GM10248 (cell line): ENCODE measurements at regions not wholly inside any gene's neighbourhood (a gene's known extent, or its start where the extent isn't known, plus 50 kb on each side); places are given as distances from the start of the nearest gene placed in this dataset.

ENCODE experiments used
- CTCF ChIA-PET: fragments of 300-600 bp; sonication (Branson Sonifier 250); formaldehyde crosslinking; extraction: SDS; loops from one replicate; lab custom pipeline; 2021; ENCODE audit warnings: antibody characterized with exemption; lab: Yijun Ruan, JAX
- POLR2A ChIA-PET: fragments of 350-650 bp; sonication (Branson Sonifier 250); formaldehyde crosslinking; extraction: SDS; loops from one replicate; lab custom pipeline; 2020; ENCODE audit warnings: antibody characterized with exemption; lab: Yijun Ruan, JAX
- DNase-seq: peaks from one replicate; pipeline ENCODE4 v3.0.0; 2012; ENCODE audit errors: extremely low spot score
- CTCF ChIP-seq: IDR thresholded peaks from 2 replicates; pipeline ENCODE4 v1.5.1; 2012; ENCODE audit warnings: mild to moderate bottlenecking, low read depth; ENCODE audit errors: extremely low read depth, missing control alignments, control extremely low read depth

DNA sequence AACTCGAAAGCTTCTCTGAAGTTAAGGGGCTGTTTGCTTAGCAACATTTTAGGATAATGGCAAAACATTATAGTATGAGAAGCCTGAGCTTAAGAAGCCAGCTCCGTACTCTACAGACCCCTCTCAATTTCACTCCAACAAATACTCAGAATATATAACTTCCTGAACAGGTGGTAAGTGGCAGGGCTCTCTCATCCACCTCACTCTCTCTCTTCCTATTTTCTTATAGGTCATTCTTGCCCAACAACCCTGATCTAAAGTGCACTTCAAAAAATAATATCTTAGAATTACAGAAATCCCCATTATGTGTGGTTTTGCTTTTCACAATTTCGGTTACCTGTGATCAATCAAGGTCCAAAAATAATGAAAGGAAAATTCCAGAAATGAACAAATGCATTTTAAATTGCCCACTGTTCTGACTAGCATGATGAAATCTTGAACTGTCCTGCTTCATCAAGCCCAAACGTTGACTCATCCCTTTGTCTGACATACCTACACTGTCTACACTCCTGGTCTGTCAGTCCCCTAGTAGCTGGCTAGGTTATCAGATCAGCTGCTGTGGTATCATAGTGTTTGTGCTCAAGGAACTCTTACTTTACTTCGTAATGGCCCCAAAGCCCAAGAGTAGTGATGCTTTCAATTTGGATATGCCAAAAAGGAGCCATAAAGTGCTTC lies 122.8 kb upstream of the COL5A2 start:
- no peak for TF ChIP-seq CTCF
- no peak for DNase-seq
- POLR2A ChIA-PET: no interaction called here
- CTCF ChIA-PET: no interaction called here

- DNase-seq: no peak
- ChIA-PET CTCF (interaction anchor here (1.0 kb wide), 1 partner anchor 14 kb away, joined by 3 read pairs; no protein-coding TSS in a partner anchor), POLR2A (no interaction called here)
- TF ChIP-seq CTCF: no peak
Measured at GRCh38 chr2:189304360-189304759, 124.8 kb upstream of the COL5A2 start.

DNA sequence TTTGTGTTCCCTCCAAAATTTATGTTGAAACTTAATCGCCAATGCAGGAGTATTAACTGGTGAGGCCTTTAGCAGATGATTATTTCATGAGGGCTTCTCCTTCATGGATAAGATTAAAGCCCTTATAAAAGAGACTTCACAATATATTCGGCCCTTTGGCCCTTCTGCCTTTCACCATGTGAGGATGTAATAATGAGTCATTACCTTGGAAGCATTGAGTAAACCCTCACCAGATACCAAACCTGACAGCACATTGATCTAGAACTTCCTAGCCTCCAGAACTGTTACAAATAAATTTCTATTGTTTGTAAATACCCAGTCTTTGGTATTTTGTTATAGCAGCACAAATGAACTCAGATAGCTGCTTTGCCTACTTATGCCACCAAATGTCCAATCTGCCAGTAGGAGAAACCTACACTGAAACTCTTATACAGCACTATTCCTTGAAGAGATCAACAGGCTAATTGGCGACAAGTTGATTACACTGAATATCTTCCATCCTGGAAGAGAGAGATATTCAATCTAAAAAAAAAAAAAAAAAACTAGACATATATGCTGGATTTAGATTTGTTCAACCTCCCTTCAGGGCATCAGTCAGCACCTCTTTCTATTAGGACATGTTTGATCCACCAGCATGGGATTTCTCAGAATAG lies 125.9 kb upstream of the COL5A2 start:
- CTCF ChIA-PET: no interaction called here
- POLR2A ChIA-PET: no interaction called here
- no peak for TF ChIP-seq CTCF
- no peak for DNase-seq

- DNase-seq: no peak
- ChIA-PET CTCF (no interaction called here), POLR2A (no interaction called here)
- TF ChIP-seq CTCF: no peak
Measured at GRCh38 chr2:189306525-189306924, 127.0 kb upstream of the COL5A2 start.

- ChIA-PET CTCF (no interaction called here), POLR2A (no interaction called here)
- DNase-seq: no peak
- no peak for TF ChIP-seq CTCF
Measured at GRCh38 chr2:189308056-189308790, 128.7 kb upstream of the COL5A2 start.

DNA sequence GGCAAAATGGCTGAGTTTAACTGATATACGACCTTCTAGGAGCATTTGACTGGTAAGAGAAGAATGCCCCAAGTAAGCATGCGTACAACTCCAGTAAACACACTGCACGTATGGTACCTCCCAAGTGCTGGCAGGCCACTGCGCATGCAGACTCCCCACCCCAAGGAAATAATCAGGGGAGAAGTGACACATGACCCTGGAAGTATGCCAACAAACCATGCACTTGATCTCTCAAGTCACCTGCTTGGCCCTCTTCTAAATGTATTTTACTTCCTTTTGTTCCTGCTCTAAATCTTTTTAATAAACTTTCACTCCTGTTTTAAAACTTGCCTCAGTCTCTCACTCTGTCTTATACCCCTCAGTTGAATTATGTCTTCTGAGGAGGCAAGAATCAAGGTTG lies 129.8 kb upstream of the COL5A2 start:
- CTCF ChIA-PET: no interaction called here

More for the DNA sequence above, 129.8 kb upstream of the COL5A2 start:
- TF ChIP-seq CTCF: no peak
- POLR2A ChIA-PET: no interaction called here
- no peak for DNase-seq
